ENCODE measurements at regions not wholly inside any gene's neighbourhood (a gene's known extent, or its start where the extent isn't known, plus 50 kb on each side); places are given as distances from the start of the nearest gene placed in this dataset.

- TF ChIP-seq POLR2AphosphoS5 (IDR thresholded peaks at IDR 0.05; ENCODE audit: borderline replicate concordance, low read depth, low read length) (no peak), EZH2 (IDR thresholded peaks at IDR 0.05) (no peak)
Observed at GRCh38 chr2:204480676-204481075, 64.6 kb upstream of the PARD3B start.
